HG03108 (cell line): ENCODE measurements at regions not wholly inside any gene's neighbourhood (a gene's known extent, or its start where the extent isn't known, plus 50 kb on each side); places are given as distances from the start of the nearest gene placed in this dataset.
"Not testable (repeated sequence)": the region's sequence is repeated elsewhere in the genome, so short reads cannot be mapped to it uniquely, and the experiment has no call there.

Experiments used
- ATAC-seq: cut with Tn5 transposase; IDR thresholded peaks from one replicate; pipeline ENCODE4 v1.9.1; 2021; ENCODE audit warnings: moderate library complexity; ENCODE audit not compliant: unreplicated experiment

DNA sequence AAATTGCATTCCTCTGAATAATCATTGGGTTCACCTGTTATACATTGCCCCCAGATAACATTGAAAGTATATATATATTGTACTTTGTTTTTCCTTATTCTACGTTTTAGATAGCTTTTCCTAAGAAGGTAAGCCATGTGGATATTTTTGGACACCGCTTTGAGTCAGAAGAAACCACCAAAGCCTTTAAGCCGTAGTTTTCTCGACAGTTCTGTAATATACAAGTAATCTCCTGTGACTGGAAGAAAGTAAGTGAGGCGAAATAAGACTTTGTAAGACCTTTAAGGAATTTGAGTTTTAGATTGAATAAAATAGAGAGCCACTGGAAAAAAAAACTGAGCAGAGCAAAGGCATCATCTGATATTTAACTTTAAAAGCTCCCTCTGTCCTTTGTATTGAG lies 1092.0 kb downstream of the DIPK2A start:
- ATAC-seq: no peak

DNA sequence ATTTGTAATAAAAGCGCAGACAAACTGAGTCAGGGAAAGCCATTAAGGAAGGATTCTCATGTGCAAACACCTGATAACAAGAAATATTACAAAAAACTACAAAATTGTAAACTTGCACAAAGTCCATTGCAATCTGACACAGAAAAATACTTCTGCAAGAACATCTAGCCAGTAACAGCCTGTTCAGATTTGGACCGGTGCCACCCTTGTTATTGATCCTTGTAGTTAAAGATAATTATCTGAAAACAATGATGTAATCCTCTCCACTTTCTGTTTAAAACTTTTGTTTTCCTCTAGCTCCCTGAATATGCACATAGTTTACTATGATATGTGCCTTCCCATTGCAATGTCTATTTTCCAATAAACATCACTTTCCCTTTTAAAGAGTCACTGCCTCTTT lies 1090.2 kb downstream of the PLOD2 start:
- ATAC-seq: no peak

DNA sequence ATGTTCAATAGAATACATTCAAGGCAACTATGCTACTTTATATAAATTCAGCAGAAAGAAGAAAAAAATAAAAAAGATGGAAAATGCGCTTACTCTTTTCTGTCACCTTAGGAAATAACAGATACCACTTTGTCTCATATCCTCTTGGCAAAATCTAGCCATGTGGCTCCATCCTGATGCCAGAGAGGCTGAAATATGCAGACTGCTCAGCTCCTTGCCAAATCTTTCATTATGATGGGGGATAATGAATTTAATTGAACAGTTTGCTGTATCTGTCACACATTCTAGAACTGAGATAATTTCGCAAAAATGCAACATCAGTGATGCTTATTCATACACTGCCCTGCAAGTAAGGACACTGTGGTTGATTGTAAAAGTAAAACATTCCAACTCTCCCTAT lies 1081.5 kb downstream of the PLOD2 start:
- ATAC-seq: no peak

DNA sequence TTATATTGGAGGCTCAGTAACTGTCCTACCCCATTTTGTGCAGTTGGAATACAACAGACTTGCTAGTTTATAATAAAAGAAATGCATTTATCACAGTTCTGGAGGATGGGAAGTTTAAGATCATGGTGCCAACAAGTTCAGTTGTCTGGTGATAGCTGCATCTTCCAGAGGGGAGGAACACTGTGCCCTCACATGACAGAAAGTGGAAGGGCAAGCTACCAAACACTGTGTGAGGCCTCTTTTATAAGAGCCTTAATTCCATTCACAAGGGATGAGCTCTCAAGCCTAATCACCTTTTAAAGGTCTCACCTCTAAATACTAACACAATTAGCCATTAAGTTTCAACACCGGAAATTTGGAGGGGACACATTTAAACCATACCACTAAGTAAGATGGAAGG lies 1073.9 kb downstream of the PLOD2 start:
- ATAC-seq: no peak

DNA sequence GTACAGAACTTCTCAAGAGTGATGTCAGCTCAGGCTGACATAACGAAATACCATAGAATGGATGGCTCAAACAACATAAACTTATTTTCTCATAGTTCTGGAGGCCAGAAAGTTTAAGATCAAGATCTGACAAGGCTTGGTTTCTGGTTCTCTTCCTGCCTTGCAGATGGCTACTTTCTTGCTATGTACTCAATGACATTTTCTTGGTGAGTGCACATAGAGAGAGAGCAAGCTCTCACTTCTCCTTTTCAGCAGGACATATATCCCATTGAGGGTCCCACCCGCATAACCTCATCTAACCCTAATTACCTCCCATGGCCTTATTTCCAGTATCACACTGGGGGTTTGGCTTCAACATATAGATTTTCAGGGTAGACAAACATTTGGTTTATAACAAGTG lies 1072.1 kb downstream of the PLOD2 start:
- peak; percentile 56 for ATAC-seq

DNA sequence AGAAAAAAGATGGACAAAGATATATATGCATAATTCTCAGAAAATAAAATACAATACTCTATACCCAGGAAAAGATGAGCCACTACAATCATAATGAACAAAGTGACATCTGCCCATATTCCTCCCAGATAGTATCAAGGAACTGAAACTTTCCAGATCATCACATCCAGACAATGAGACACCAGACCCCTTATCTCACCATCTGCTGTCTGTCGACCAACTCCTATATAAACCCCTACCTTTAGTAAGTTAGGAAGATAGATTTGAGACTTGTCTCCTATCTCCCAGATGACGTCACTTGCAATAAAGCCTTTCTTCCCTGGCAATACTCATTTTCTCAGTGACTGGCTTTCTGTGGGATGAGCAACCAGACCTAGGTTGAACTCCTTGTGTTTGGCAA lies 1071.6 kb downstream of the PLOD2 start:
- ATAC-seq: no peak

DNA sequence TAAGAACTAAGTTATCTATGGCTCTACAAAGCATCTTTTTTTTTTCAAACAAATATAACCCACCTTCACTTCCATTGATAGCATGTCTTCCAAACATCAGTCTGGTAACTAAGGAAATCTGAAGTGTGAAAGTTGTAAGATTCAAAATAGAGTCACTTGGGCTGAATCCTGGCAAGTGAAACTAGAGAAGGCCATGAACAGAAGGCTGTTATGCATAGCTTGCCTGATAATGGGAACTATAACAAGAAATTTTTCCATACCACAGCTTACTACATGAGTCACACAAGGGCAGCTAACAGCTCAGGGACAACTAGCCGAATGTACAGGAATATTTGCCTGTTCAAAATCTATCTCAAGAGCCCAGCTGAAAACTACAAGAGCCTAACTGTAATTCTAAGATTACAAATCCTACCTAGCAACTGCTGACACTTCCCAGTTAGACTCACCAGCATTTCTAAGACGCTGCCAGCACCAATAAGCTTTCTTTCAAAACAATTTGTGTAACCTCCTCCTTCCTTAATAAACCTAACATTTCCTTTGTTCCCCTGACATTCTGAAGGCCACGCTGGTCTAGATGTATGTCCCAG lies 1066.5 kb downstream of the PLOD2 start:
- ATAC-seq: peak; percentile 83

DNA sequence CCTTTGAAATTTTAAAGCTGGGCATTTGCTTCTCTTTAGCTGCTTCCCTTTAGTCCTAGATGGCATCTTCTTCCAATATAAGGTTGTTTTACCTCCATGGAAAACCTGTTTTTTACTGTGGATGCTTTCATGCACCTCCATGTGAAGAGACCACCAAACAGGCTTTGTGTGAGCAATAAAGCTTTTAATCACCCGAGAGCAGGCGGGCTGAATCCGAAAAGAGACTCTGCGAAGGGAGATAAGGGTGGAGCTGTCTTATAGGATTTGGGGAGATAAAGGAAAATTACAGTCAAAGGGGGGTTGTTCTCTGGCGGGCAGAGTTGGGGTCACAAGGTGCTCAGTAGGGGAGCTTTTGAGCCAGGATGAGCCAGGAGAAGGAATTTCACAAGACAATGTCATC lies 1049.8 kb downstream of the PLOD2 start:
- not testable (repeated sequence) for ATAC-seq

DNA sequence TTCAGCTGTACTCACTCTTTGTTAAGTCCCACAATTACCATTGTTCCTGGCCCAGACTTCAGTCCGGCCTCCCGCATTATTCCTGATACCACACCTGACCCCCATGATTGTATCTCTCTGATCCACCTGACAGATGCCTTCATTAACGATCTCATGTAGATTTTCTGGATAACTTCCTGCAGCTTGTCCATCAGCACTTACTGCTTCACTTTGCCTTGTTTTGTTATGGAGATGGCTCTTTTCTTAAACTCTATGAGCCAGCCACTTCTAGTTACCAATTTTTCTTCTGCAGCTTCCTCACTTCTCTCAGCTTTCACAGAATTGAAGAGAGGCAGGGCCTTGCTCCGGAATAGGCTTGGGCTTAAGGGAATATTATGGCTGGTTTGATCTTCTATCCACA lies 1044.2 kb downstream of the PLOD2 start:
- no peak for ATAC-seq

DNA sequence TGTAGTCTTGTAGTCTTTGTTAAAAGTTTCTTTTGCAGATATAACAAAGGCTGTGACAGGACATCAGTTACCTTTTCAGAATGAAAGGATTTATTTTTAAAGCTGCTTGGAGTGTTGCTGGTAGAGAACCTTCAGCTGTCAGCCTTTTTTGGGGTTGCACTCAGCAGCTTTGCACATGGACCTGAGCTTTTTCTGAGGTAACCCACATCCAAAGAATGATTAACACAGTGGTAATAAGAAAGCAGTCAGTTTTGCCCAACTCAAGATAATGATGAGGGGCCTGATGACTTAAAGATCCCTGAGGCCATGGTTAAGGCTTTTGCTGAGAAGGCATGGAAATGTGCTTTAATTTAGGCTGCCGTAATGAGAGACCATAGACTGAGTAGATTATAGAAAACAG lies 1042.7 kb downstream of the PLOD2 start:
- peak; percentile 63 for ATAC-seq

DNA sequence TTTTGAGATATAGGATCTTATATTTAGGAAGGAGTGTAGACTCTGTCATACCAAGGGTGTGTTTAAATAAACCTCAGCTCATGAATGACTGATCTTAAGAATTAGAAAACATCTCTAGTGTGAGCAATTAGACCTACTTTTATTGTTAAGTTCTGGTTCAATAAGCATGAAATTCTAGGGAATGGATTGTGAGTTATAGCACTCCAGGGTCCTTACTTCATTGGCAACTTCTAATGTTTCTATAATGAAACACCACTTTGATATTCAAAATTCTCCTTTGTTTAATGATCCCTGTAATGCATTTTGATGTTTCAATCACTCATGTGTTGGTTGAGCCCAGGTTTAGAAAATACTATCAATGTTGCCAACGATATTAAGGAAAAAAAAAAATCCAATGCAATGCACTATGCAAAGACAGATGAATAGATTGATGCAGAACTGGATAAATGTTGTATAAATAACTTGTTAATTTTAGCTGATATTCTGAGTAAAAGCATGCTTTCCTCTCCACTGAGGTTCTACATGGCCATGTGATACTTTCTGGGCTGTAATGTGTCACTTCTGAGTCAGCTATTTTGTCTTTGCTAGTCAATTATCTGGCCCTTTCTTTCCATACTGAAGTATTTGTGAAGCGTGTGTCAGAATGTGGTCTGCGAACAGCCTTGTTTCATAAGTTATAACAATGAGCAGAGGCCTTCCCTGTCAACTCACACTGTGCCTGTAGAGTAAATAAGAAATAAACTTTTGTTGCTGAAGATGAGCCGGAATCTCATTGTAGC lies 1035.9 kb downstream of the PLOD2 start:
- ATAC-seq: no peak

DNA sequence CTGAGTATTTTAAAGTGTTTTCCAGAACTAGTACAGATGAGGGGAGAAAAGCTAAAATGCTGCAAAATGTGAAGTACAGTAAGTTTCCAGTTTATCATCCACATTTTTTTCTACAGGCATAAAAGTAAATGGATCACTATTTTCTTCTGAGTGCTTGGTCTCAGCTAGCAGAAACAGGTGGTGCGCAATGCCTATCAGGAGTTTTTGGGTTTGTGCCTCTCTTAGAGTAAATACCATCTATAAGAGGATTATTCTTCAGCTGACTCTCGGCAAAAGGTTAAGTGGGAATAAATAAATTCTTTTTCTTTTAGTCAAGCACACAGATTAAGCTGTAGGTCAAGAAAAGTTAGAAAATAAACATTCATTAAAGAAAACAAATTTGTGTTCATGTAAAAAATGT lies 1027.7 kb downstream of the PLOD2 start:
- ATAC-seq: no peak

DNA sequence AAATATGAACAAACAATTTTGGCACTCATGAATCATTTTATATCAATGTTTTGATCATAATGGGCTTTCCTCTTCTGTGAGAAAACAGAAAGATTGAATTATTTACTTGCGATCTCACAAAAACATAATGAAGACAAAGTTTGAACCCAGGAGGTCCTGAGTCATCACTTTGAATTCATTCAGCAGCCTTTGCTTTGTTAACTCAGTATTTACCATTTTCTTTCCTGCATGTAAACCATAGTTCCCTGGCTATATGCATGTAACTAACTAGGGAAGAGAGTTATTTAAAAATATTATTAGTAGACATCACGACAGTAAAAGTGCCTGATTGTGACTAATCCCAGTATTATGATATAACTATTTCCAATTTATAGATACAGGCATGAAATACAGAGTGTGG lies 1026.2 kb downstream of the PLOD2 start:
- no peak for ATAC-seq

DNA sequence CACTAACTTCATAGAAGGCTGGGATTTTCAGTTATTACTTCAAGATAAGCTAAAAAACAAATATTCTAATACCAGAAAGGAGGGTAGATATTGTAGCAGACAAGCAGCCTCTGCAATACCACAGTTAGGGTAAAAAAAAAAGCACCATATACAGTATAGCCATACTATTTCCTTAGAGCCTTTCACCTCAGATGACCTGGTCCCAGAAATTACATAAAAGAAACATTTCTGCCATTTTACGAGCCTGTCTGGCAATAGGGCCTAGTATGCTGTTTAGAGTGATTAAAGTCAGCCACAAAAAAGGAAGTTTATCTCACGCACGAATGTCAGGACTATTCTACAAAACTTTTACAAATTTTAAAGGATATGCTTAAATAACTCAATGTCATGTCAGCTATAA lies 1016.6 kb downstream of the PLOD2 start:
- no peak for ATAC-seq

DNA sequence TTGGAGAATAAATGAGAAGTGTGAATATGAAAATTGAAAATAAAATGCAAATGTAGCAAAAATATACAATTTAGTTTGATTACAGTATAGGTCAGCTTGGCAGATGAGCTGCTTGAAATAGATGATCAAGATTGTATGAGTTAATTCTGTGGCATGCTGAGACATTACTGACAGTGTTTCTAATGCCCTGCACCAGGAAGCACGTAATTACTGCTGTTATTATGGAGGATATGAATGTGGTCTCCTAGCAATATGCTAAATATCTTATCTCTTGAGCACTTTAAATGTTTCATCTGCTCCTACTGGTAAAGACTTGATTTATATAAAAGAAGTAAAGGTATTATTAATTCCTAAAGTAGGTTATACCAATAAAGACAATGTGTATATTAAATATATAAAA lies 1015.5 kb downstream of the PLOD2 start:
- no peak for ATAC-seq

DNA sequence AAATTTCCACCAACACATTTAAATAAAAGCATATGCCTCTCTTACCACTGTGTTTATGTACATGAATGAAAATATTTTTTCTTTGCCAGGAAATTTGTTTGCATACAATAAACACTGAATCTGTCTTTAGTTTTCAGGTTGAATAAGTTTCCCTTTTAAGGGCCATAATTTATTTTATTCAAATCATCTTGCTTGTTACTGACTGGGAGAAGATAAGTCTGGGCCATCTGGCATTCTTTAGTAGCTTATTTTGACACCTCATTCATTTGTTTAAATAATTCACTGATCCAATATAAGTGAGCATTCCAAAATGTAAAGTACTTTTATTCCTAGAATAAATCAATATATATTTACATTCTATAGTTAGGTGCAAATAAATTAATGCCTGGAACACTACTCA lies 1001.3 kb downstream of the PLOD2 start:
- ATAC-seq: no peak

DNA sequence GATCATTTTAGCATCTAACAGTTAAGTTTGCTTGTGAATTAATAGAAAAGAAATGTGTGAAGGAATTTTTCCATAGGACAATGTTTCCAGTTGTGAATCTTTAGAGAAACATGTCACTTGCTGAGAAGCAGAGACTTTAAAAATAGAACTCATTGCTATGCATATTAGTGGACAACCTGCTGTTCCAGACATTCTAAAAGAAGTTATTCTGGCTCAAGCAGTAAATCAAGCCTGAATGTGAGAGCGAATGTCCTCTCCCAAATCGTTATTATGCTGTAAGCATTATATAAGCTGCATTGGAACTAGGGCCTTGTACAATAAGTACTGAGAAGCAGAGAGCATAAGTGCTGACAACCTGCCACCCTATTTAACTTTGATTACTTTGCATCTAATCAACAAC lies 990.9 kb downstream of the PLOD2 start:
- no peak for ATAC-seq

DNA sequence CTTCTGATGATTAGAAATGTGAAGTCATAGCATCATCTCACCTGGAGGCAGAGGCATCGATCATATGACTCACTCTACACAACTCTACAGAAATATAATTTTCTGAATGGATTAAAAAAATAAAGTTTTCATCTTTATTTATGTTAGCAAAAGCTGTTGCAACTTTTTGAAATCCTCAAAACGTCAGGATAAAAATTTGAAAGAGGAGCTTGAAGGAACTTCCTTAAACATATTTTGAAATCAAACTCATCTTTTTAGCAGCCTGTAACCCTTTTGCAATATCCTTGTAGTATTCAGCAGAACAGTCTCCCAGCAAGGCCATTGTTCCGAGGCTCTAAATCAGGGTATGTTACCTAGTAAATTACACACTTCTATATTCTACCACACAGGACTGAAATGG lies 985.4 kb downstream of the PLOD2 start:
- ATAC-seq: no peak

DNA sequence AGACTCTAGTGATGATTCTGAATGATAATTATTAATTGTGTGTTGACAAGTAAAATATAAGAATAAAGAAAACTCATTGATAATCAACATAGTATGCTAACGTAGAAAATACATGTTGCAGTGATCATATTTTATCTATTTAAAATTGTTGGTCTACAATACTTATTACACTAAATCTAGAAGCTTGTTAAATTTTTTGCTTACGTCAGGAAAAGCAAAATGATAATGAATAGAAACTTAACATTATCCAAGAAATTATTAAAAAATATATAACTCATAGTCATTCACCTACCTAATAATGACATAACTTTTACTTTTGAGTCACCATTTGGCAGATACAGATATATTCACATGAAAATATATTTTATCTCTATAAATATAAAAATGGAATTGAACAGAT lies 984.1 kb downstream of the PLOD2 start:
- ATAC-seq: no peak

DNA sequence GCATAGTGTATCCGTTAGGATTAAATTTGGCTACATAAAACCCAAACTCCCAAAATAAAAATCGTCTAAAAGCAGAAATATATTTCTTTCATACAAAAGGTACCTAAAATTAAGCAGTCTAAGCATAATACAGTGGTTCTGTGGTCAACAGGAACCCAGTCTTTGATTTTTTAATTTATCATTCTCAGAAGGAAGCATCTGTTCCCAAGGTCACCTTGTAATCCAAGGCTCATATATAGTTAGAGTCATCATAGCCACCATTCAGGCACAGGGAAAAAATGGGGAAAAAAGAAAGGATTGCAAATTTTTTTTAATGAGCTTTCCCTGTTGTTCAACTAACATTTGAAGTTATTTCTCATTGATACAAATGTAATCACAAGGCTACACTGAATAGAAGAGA lies 983.2 kb downstream of the PLOD2 start:
- no peak for ATAC-seq

DNA sequence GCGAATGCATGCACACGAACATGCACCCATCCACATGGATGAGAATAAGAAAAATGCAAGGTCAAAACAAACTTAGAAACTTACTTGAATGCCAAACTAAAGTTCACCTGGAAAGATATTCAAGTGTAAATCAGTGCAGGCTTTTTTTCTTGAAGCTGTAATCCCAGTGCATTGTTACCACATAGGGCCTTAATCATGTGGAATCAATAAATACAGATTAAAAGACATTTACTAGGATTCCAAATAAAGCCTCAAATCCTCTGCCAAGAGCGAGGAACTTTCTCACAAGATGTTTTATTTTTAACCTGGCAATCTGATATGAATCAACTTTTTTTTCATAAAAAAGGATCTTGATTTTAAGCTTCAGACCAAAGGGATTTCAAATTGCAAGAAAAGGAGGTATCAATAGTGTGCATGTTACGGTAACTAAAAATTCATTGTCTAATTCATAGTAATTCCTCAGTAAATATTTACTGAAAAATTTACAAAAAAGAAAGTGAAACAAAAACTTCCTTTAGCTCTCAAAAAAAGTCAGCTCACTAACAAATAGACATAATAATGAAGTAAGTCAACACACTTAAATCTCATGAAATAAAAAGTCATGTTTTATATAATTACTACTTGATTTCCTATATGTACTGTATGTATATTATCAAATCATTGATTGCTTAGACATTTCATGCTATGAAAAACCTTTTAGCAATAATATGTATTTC lies 978.6 kb downstream of the PLOD2 start:
- peak; percentile 46 for ATAC-seq

DNA sequence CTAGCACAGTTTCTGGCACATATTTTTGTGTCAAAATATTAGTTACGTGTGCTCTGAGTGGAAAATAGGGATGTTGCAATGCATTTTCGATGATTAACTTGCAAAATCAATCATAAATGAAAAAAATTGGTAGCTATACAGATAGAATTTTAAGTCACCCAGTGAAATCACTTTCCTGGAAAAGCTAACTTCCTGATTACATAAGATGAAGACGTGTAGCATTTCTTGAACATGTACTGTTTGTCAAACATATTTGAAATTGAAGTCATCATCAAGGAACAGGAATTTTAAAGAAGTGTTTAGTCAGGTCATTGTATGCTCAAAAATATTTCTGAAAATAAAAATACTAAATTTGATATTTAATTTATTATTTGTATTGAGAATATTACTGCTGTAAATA lies 977.7 kb downstream of the PLOD2 start:
- ATAC-seq: no peak
